HG03025 (cell line): ENCODE measurements at regions not wholly inside any gene's neighbourhood (a gene's known extent, or its start where the extent isn't known, plus 50 kb on each side); places are given as distances from the start of the nearest gene placed in this dataset.

Source experiments
- ATAC-seq: cut with Tn5 transposase; IDR thresholded peaks from one replicate; pipeline ENCODE4 v1.9.1; 2021; ENCODE audit warnings: mild to moderate bottlenecking, moderate library complexity; ENCODE audit not compliant: unreplicated experiment, low FRiP score

GRCh38 chr9:81833563-81834345, 94.5 kb upstream of the SPATA31D4 start:
- ATAC-seq, result no peak

GRCh38 chr9:81841333-81841732, 86.9 kb upstream of the SPATA31D4 start:
- ATAC-seq, result no peak

GRCh38 chr9:81844131-81844567, 84.1 kb upstream of the SPATA31D4 start:
- no peak for ATAC-seq

- no peak for ATAC-seq
Observed at GRCh38 chr9:81847181-81847915, 80.9 kb upstream of the SPATA31D4 start.

GRCh38 chr9:81848472-81848871, 79.8 kb upstream of the SPATA31D4 start:
- ATAC-seq, result no peak

GRCh38 chr9:81849631-81850259, 78.5 kb upstream of the SPATA31D4 start:
- no peak for ATAC-seq

GRCh38 chr9:81850724-81851123, 77.5 kb upstream of the SPATA31D4 start:
- no peak for ATAC-seq

- no peak for ATAC-seq
Observed at GRCh38 chr9:81851340-81851739, 76.9 kb upstream of the SPATA31D4 start.

- no peak for ATAC-seq
Observed at GRCh38 chr9:81852820-81853219, 75.4 kb upstream of the SPATA31D4 start.

GRCh38 chr9:81855538-81855937, 72.7 kb upstream of the SPATA31D4 start:
- ATAC-seq, result no peak

GRCh38 chr9:81858657-81859430, 69.4 kb upstream of the SPATA31D4 start:
- no peak for ATAC-seq

GRCh38 chr9:81860581-81860980, 67.6 kb upstream of the SPATA31D4 start:
- no peak for ATAC-seq

- no peak for ATAC-seq
Observed at GRCh38 chr9:81861644-81862043, 66.6 kb upstream of the SPATA31D4 start.

- ATAC-seq, result no peak
Observed at GRCh38 chr9:81868145-81868544, 60.1 kb upstream of the SPATA31D4 start.

- no peak for ATAC-seq
Observed at GRCh38 chr9:81871695-81872094, 56.5 kb upstream of the SPATA31D4 start.

- no peak for ATAC-seq
Observed at GRCh38 chr9:81874250-81874649, 54.0 kb upstream of the SPATA31D4 start.

- no peak for ATAC-seq
Observed at GRCh38 chr9:81874931-81875330, 53.3 kb upstream of the SPATA31D4 start.

GRCh38 chr9:81877047-81877446, 51.2 kb upstream of the SPATA31D4 start:
- ATAC-seq, result no peak
